Endothelial cell of umbilical vein (primary cell): ENCODE measurements at regions not wholly inside any gene's neighbourhood (a gene's known extent, or its start where the extent isn't known, plus 50 kb on each side); places are given as distances from the start of the nearest gene placed in this dataset.

Source experiments
- BruUV-seq: library from RNA; stranded (reverse); fragments of 400-500 nt; replicated peaks from 2 replicates; lab custom pipeline; 2021; lab: Mats Ljungman, UMichigan
- CTCF ChIA-PET: fragments of 300-600, 350-600 bp; sonication (Branson Sonifier 250); formaldehyde crosslinking; loops from one replicate; lab custom pipeline; 2021; ENCODE audit warnings: antibody characterized with exemption, inconsistent platforms; lab: Charles Lee
- POLR2A ChIA-PET: fragments of 300-600, 350-600 bp; sonication (Branson Sonifier 250); formaldehyde crosslinking; loops from one replicate; lab custom pipeline; 2021; ENCODE audit warnings: antibody characterized with exemption, inconsistent platforms; lab: Charles Lee
- DNase-seq: peaks from one replicate; pipeline ENCODE4 v3.0.0-alpha.2; 2011; ENCODE audit warnings: low read depth, low spot score
- FAIRE-seq: peaks from 2 replicates; lab custom pipeline; 2011; peaks lifted over from hg19 to GRCh38; lab: Jason Lieb, UNC
- H2AFZ ChIP-seq: 2 replicates; pipeline ENCODE4 v1.6.0; 2012; ENCODE audit warnings: low read depth, low read length, control low read depth, inconsistent platforms
- H3K27ac ChIP-seq: 2 replicates; pipeline ENCODE4 v1.5.1; 2011; ENCODE audit warnings: low read depth, mild to moderate bottlenecking, control low read depth, low read length, moderate library complexity; ENCODE audit not compliant: insufficient read depth
- H3K27me3 ChIP-seq, 2 experiments: 2 replicates each; pipeline versions ENCODE4 v1.6.0 to v1.6.1; 2011; ENCODE audit warnings: low read length in 2 of 2, mixed read lengths in 1 of 2; ENCODE audit not compliant: control insufficient read depth in 2 of 2, insufficient read depth in 2 of 2
- H3K36me3 ChIP-seq, 2 experiments: 2 replicates in 1 of 2; 3 replicates in 1 of 2; pipeline ENCODE4 v1.5.1; 2011; ENCODE audit warnings: low read length in 2 of 2, mild to moderate bottlenecking in 1 of 2, moderate library complexity in 1 of 2; ENCODE audit not compliant: control insufficient read depth in 2 of 2, insufficient read depth in 2 of 2; ENCODE audit errors: extremely low read depth in 1 of 2
- H3K4me1 ChIP-seq: 3 replicates; pipeline ENCODE4 v1.5.1; 2011; ENCODE audit warnings: mild to moderate bottlenecking, low read length; ENCODE audit not compliant: control insufficient read depth, insufficient read depth; ENCODE audit errors: extremely low read depth
- H3K4me2 ChIP-seq: 2 replicates; pipeline ENCODE4 v1.6.1; 2011; ENCODE audit warnings: low read length, control low read depth, mixed read lengths; ENCODE audit not compliant: insufficient read depth
- H3K4me3 ChIP-seq, 3 experiments: fragments of 200-600 bp in 1 of 3; sonication (generic), shearing (Covaris generic) in 1 of 3; replicated peaks in 1 of 3; 2 replicates each; pipeline ENCODE4 v1.5.1; 2011 to 2016; ENCODE audit warnings: control low read depth in 3 of 3, low read length in 3 of 3, mild to moderate bottlenecking in 2 of 3, inconsistent platforms in 1 of 3, low read depth in 1 of 3, moderate library complexity in 1 of 3; ENCODE audit not compliant: insufficient read depth in 1 of 3
- H3K79me2 ChIP-seq: 2 replicates; pipeline ENCODE4 v1.6.0; 2012; ENCODE audit warnings: low read length, inconsistent platforms; ENCODE audit not compliant: control insufficient read depth, insufficient read depth
- H3K9ac ChIP-seq: replicated peaks from 2 replicates; pipeline ENCODE3; 2011; ENCODE audit warnings: low read length, control low read depth; ENCODE audit not compliant: insufficient read depth; ENCODE audit errors: extremely low read depth
- H3K9me1 ChIP-seq: replicated peaks from 3 replicates; pipeline ENCODE4 v1.6.0; 2011; ENCODE audit warnings: mild to moderate bottlenecking, low read length; ENCODE audit not compliant: control insufficient read depth, insufficient read depth; ENCODE audit errors: extremely low read depth
- H3K9me3 ChIP-seq: replicated peaks from 2 replicates; pipeline ENCODE4 v1.5.1; 2012; ENCODE audit warnings: low read length, inconsistent platforms; ENCODE audit not compliant: control insufficient read depth, insufficient read depth
- H4K20me1 ChIP-seq: replicated peaks from 2 replicates; pipeline ENCODE3; 2011; ENCODE audit warnings: mild to moderate bottlenecking, low read length; ENCODE audit not compliant: control insufficient read depth, insufficient read depth; ENCODE audit errors: extremely low read depth
- EZH2 ChIP-seq: IDR thresholded peaks from 2 replicates; pipeline ENCODE4 v1.6.1; 2012; ENCODE audit warnings: borderline replicate concordance, low read depth, mild to moderate bottlenecking, moderate library complexity, low read length, inconsistent platforms; ENCODE audit not compliant: severe bottlenecking
- FOS ChIP-seq: IDR thresholded peaks from 2 replicates; pipeline ENCODE4 v1.6.1; 2011; ENCODE audit warnings: mild to moderate bottlenecking, low read length, moderate library complexity, borderline replicate concordance; ENCODE audit not compliant: insufficient read depth
- GATA2 ChIP-seq: IDR thresholded peaks from 2 replicates; pipeline ENCODE4 v1.7.0; 2011; ENCODE audit warnings: low read depth, mild to moderate bottlenecking, moderate library complexity, mixed read lengths, low read length; ENCODE audit not compliant: insufficient read length, insufficient read depth
- JUN ChIP-seq: IDR thresholded peaks from 2 replicates; pipeline ENCODE4 v1.6.1; 2011; ENCODE audit warnings: borderline replicate concordance, low read depth; ENCODE audit not compliant: insufficient read length, insufficient read depth
- MAX ChIP-seq: IDR thresholded peaks from 2 replicates; pipeline ENCODE4 v1.6.1; 2011; ENCODE audit not compliant: insufficient read depth, insufficient read length
- MYC ChIP-seq: IDR thresholded peaks from one replicate; pipeline ENCODE4 v1.6.1; 2011; ENCODE audit warnings: mild to moderate bottlenecking, low read depth, low read length
- POLR2A ChIP-seq: IDR thresholded peaks from 2 replicates; pipeline ENCODE4 v1.6.1; 2012; ENCODE audit warnings: low read depth, mild to moderate bottlenecking, control low read depth, low read length
- POLR2AphosphoS5 ChIP-seq: IDR thresholded peaks from 2 replicates; pipeline ENCODE4 v1.6.1; 2012; ENCODE audit warnings: low read depth, mild to moderate bottlenecking, control low read depth, low read length, moderate library complexity; ENCODE audit not compliant: insufficient read depth
- dilution Hi-C: fragments of 300-500 bp; cut with MboI; formaldehyde crosslinking; loops from one replicate; pipeline ENCODE4 v1.15.0; 2019; ENCODE audit warnings: low sequenced_read_pairs; ENCODE audit not compliant: extremely low pct_ligation_motif_present
- intact Hi-C: fragments of 100-400 bp; cut with micrococcal nuclease; formaldehyde crosslinking; loops from one replicate; pipeline ENCODE4 v1.10.0; 2022
- TF ChIP-seq, protein P1 (sequence below), 2 donors: IDR thresholded peaks; 1 replicate in 1 of 2; 2 replicates in 1 of 2; pipeline ENCODE4 v1.5.1; 2011; ENCODE audit warnings: low read length in 2 of 2, mild to moderate bottlenecking in 2 of 2, moderate library complexity in 2 of 2, control low read depth in 1 of 2, inconsistent platforms in 1 of 2, low read depth in 1 of 2; ENCODE audit not compliant: insufficient read depth in 1 of 2; ENCODE audit errors: extremely low read depth in 1 of 2

DNA sequence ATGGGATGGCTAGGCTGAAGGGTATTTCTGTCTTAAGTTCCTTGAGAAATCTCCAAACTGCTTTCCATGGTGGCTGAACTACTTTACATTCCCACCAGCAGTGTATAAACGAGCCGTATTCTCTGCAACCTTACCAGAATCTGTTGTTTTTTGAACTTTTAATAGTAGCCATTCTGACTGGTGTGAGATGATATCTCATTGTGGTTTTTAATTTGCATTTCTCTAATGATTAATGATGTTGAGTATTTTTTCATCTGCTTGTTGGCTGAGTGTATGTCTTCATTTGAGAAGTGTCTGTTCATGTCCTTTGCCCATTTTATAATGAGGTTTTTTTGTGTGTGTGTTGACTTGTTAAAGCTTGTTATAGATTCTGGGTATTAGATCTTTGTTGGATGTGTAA is 226.8 kb upstream of the IGFBP3 start:
- Histone ChIP-seq H3K79me2 (no peaks in the 10 kb centered on the region), H3K9me3 (no peaks in the 10 kb centered on the region), H3K9me1 (no peaks in the 10 kb centered on the region), H4K20me1 (no peaks in the 10 kb centered on the region), H3K27ac (no peak overlapping the region), H3K27me3 (peaks cover 0 to 2% of the 10 kb centered on the region in 2 experiments), H3K9ac (no peak overlapping the region), H3K4me2 (no peak overlapping the region), H3K36me3 (no peaks in the 10 kb centered on the region), H3K4me1 (no peaks in the 10 kb centered on the region), H2AFZ (no peak overlapping the region), H3K4me3 (no peak overlapping the region)
- no TSS peak for BruUV-seq
- dilution Hi-C loops (no loop called here), intact Hi-C loops (no loop called here)
- TF ChIP-seq GATA2 (no peak), MAX (no peak), POLR2A (no peak), JUN (no peak), EZH2 (no peak), MYC (no peak), FOS (no peak), POLR2AphosphoS5 (no peak)
- TF ChIP-seq, protein P1, sequence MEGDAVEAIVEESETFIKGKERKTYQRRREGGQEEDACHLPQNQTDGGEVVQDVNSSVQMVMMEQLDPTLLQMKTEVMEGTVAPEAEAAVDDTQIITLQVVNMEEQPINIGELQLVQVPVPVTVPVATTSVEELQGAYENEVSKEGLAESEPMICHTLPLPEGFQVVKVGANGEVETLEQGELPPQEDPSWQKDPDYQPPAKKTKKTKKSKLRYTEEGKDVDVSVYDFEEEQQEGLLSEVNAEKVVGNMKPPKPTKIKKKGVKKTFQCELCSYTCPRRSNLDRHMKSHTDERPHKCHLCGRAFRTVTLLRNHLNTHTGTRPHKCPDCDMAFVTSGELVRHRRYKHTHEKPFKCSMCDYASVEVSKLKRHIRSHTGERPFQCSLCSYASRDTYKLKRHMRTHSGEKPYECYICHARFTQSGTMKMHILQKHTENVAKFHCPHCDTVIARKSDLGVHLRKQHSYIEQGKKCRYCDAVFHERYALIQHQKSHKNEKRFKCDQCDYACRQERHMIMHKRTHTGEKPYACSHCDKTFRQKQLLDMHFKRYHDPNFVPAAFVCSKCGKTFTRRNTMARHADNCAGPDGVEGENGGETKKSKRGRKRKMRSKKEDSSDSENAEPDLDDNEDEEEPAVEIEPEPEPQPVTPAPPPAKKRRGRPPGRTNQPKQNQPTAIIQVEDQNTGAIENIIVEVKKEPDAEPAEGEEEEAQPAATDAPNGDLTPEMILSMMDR (IDR thresholded peaks at IDR 0.05; ENCODE audit: extremely low read depth in 1 of 2, insufficient read depth in 1 of 2, low read depth in 1 of 2, low read length in 2 of 2): no peak
- no peak for FAIRE-seq
- no peak for DNase-seq
- POLR2A ChIA-PET: no interaction called here
- CTCF ChIA-PET: no interaction called here
